ENCODE measurements at regions not wholly inside any gene's neighbourhood (a gene's known extent, or its start where the extent isn't known, plus 50 kb on each side); places are given as distances from the start of the nearest gene placed in this dataset.
"Not testable (repeated sequence)": the region's sequence is repeated elsewhere in the genome, so short reads cannot be mapped to it uniquely, and the experiment has no call there.

GRCh38 chr9:135181841-135182240 is 94.4 kb downstream of the OLFM1 start:
- TF ChIP-seq CTCF, EZH2 (IDR thresholded peaks at IDR 0.05): not testable (repeated sequence)
